Memory B cell (primary cell): ENCODE measurements at regions not wholly inside any gene's neighbourhood (a gene's known extent, or its start where the extent isn't known, plus 50 kb on each side); places are given as distances from the start of the nearest gene placed in this dataset.
A peak's percentile ranks its signal among the peaks of the same experiment; 100 is the strongest.

ENCODE experiments used
- ATAC-seq: fragments of 150-1000 bp; cut with Tn5 transposase; 2 replicates; pipeline ENCODE4 v1.10.0; 2021; ENCODE audit warnings: low read depth, mild to moderate bottlenecking, moderate library complexity
- DNase-seq, 2 donors: peaks; one replicate each; pipeline ENCODE4 v3.0.0; 2022; ENCODE audit warnings: low spot score in 2 of 2
- H3K27ac Mint-ChIP-seq: one replicate; pipeline ENCODE4 v1.8.0; 2022; ENCODE audit warnings: mild to moderate bottlenecking, moderate library complexity, mixed read lengths
- H3K27me3 Mint-ChIP-seq: one replicate; pipeline ENCODE4 v1.8.0; 2022; ENCODE audit warnings: mixed read lengths
- H3K36me3 Mint-ChIP-seq: one replicate; pipeline ENCODE4 v1.8.0; 2022; ENCODE audit warnings: mild to moderate bottlenecking, mixed read lengths
- H3K4me1 Mint-ChIP-seq: one replicate; pipeline ENCODE4 v1.8.0; 2022; ENCODE audit warnings: mixed read lengths
- H3K4me3 Mint-ChIP-seq: one replicate; pipeline ENCODE4 v1.8.0; 2022; ENCODE audit warnings: mild to moderate bottlenecking, moderate library complexity, mixed read lengths
- H3K9me3 Mint-ChIP-seq: one replicate; pipeline ENCODE4 v1.8.0; 2022; ENCODE audit warnings: mixed read lengths

DNA sequence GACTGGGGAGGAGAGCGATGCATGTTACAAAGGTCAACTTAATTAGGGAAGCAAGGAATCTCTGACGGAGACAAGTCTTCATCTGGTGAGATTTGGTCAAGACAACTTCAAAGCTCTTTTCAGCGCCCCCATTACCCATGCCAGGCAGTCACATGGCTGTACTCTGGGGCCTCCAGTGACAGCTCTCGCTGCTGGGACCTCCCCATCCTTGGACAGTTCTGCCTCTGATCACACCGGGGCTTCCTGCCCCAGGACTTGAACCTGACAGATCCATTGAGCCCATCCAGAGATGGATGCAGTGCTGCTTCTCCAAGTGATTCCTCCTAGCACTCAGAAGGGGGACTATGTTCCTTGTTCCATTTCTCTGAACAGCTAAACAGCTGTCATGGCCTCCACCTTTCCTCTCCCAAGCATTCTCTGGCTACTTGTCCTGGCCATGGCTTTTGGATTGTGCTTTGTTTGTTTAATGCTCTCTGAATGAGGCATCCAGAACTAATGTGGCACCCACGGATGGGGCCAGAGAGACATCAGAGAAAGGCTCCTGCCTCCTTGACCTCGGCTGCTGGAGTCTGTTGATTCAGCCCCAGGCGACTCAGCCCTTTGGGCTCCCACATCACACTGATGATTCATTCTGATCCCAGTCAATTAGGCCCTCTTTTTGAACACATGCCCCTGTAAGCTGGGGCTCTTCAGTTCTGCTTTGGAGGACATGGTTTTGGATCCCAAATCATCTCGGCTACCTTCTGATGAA lies 122.1 kb upstream of the ADAMTS16 start:
- Mint-ChIP-seq H3K27me3 (no peaks in the 10 kb centered on the region), H3K27ac (no peak overlapping the region), H3K9me3 (peaks cover 2% of the 10 kb centered on the region), H3K4me1 (no peaks in the 10 kb centered on the region), H3K4me3 (no peak overlapping the region), H3K36me3 (no peaks in the 10 kb centered on the region)
- ATAC-seq (no peak), DNase-seq (no peak)

DNA sequence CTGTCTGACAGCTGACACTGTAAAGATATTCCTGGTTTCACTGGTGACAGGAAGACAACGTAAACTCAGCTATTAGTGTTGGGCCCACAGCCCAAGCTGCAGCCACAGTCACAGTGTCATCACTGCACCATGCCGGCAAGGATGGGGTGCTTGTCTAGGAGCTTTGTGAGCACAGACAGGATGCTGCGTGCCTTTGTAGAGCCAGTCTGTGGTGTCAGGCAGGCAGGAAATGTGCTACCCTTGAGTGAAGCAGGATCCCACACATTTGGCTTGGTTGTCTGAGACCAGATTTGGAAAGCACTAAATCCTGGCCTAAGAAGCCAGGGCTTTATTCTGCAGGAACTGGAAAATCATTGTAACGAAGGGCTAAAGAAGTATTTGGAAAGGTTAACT lies 121.6 kb upstream of the ADAMTS16 start:
- Mint-ChIP-seq H3K9me3 (peaks cover 2% of the 10 kb centered on the region), H3K36me3 (no peaks in the 10 kb centered on the region), H3K27ac (no peak overlapping the region), H3K4me3 (no peak overlapping the region), H3K4me1 (no peaks in the 10 kb centered on the region), H3K27me3 (no peaks in the 10 kb centered on the region)
- ATAC-seq (no peak), DNase-seq (no peak)

DNA sequence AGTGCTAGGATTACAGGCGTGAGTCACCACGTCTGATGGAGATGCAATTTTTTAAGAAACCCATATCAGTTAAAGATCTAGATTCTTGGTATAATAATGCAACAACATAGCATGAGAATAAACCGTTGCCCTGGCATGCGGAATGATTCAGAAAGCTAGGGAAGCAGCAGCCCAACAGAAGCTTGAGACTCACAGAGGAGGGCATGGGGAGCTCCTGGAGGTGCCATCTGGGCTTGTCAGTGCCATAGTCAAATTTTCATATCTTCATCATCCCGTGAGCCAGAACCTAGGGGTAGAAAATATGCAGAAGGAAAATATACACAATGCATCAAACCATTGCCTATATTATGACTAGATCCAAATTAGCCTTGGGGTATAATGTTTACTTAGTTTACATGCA lies 118.7 kb upstream of the ADAMTS16 start:
- Mint-ChIP-seq H3K9me3 (peaks cover 3% of the 10 kb centered on the region), H3K36me3 (peaks cover 2% of the 10 kb centered on the region), H3K27ac (no peak overlapping the region), H3K4me3 (no peak overlapping the region), H3K27me3 (peaks cover 1% of the 10 kb centered on the region), H3K4me1 (peaks cover 8% of the 10 kb centered on the region)
- DNase-seq (no peak), ATAC-seq (no peak)

DNA sequence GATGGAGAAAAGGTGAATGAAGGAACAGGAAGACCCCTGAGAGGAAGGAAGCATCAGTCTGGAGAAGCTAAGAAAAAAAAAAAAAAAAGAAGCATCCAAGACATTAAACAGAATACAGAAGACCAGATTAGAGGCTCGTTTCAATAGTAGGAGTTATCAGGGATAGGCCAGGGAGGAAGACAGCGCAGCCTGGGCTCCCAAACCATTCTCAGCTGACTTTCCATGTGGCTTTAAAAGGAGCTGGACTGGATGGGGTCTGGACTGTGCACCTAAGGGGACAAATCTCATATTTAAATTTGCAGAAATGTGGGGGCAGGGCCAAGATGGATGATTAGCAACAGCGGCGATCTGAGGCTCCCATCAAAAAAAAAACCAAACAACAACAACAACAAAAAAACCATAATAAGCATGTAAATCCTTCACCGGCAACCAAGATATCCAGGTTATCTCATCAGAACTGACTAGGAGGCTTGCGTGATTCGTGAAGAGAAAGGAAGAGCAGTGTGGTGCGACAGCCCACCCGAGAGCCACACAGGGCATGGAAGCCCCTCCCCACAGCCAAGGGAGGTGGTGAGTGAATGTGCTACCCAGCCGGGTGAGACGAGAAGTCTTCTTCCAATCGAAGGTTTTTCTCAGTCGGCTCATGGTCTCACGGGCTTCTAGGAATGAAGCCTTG lies 114.9 kb upstream of the ADAMTS16 start:
- no peak overlapping the region for H3K27ac Mint-ChIP-seq
- DNase-seq (no peak), ATAC-seq (no peak)
- H3K27me3 Mint-ChIP-seq = peaks cover 1% of the 10 kb centered on the region
- H3K9me3 Mint-ChIP-seq = peaks cover 2% of the 10 kb centered on the region
- H3K36me3 Mint-ChIP-seq = peaks cover 2% of the 10 kb centered on the region
- peaks cover 8% of the 10 kb centered on the region for H3K4me1 Mint-ChIP-seq
- peak overlapping the region; percentile 62 for H3K4me3 Mint-ChIP-seq

DNA sequence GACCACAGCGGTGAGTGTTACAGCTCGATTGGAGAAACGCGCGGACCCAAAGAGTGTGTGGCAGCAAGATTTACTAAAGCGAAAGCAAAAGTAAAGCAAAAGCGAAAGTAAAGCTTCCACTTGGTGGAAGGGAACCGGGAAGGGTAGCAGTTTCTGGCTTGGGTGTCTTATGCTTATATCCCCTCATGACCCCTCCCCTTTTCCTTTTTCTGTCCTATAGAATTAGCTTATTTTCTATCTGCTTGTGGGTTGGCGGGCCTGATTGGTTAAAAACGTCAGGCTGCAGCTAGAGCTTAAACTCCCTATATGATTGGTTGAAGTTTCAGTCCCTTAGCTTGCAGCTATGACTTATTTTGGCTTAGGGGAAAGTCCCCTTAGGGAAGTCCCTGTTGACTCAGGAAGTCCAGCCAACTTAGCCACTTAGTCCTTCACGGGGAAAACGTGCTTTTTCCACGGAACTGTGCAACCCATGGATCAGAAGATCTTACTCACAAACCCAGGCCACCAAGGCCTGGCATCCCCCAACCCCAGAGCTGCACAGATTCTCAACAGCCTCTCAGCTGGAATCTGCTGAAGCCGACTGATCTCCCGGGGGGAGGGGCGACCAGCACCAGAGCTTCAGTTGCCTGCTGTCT lies 114.2 kb upstream of the ADAMTS16 start:
- Mint-ChIP-seq H3K9me3 (peaks cover 4% of the 10 kb centered on the region), H3K27ac (no peak overlapping the region), H3K36me3 (peaks cover 4% of the 10 kb centered on the region), H3K27me3 (peaks cover 1% of the 10 kb centered on the region), H3K4me1 (peaks cover 8% of the 10 kb centered on the region), H3K4me3 (peak overlapping the region; percentile 11)
- no peak for ATAC-seq
- DNase-seq = no peak

DNA sequence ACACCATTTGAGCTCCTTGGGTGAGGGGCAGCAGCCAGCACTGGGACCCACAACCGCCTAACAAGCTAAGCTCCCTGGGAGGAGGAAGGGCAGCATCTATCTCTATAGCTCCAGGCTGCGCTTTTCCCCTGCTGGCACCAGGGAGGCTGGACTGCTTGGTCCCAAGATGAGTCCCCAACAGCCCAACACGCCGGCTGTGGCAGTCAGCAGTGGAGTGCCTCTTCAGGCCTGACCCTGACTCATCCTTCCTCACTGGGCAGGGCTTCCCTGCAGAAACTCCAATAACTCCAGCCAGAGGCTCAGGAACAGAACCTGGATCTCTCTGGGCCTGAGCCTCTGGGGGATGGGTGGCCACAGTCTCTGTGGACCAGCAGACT lies 113.7 kb upstream of the ADAMTS16 start:
- no peak for ATAC-seq
- Mint-ChIP-seq H3K36me3 (peaks cover 4% of the 10 kb centered on the region), H3K27ac (no peak overlapping the region), H3K4me3 (no peak overlapping the region), H3K27me3 (peaks cover 1% of the 10 kb centered on the region), H3K9me3 (peaks cover 4% of the 10 kb centered on the region), H3K4me1 (peaks cover 8% of the 10 kb centered on the region)
- no peak for DNase-seq

DNA sequence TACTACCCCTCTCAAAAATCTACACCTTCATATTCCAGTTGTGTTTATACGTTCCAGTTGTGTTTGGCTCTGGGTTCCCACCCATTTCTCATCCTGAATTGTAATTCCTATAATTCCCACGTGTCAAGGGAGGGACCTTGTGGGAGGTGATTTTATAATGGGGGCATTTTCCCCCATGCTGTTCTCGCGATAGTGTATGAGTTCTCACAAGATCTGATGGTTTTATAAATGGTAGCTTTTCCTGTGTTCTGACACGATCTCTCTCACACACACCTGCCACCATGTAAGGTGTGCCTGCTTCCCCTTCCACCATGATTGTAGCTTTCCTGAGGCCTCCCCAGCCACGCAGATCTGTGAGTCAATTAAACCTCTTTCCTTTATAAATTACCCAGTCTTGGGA lies 108.5 kb upstream of the ADAMTS16 start:
- no peak for ATAC-seq
- no peaks in the 10 kb centered on the region for H3K27me3 Mint-ChIP-seq
- H3K9me3 Mint-ChIP-seq = peaks cover 4% of the 10 kb centered on the region
- peaks cover 2% of the 10 kb centered on the region for H3K36me3 Mint-ChIP-seq
- DNase-seq = no peak
- H3K4me3 Mint-ChIP-seq = no peak overlapping the region
- no peaks in the 10 kb centered on the region for H3K4me1 Mint-ChIP-seq
- no peak overlapping the region for H3K27ac Mint-ChIP-seq

DNA sequence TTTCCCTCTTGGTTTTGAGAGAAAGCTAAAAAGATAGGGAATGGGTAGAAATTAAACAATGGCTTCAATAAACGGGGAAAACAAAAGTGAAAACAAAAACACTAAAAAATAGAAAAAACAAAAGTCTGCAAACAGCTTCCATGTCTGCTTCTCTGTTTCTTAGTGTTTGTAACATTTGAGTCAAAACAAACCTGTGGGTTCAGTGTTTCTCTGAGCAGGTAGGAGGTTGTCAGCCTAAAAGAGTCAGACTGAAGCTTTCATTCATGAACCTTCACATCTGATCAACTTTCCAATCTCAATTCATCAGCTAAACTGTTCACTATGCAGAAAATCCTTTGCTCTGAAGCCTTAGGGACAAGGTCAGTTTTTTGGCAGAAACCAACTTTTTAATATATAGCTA lies 102.5 kb upstream of the ADAMTS16 start:
- H3K27me3 Mint-ChIP-seq = no peaks in the 10 kb centered on the region
- H3K9me3 Mint-ChIP-seq = peaks cover 4% of the 10 kb centered on the region
- DNase-seq (no peak), ATAC-seq (no peak)
- no peak overlapping the region for H3K27ac Mint-ChIP-seq
- no peaks in the 10 kb centered on the region for H3K36me3 Mint-ChIP-seq
- H3K4me1 Mint-ChIP-seq = no peaks in the 10 kb centered on the region
- H3K4me3 Mint-ChIP-seq = no peak overlapping the region

DNA sequence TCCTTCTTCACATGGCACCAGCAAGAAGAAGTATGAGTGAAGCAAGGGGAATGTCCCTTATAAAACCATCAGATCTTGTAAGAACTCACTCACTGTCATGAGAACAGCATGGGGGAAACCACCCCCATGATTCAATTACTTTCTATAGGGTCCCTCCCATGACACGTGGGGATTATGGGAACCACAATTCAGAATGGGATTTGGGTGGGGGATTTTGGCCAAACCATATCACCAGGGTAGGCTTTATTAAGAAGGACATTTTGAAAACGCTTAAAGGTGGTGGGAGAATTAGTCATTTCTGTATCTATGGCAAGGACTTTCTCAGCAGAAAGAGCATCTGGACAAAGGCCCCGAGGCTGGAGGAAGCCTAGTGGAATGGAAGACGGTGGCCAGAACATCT lies 100.2 kb upstream of the ADAMTS16 start:
- Mint-ChIP-seq H3K4me1 (no peaks in the 10 kb centered on the region), H3K27ac (no peak overlapping the region), H3K4me3 (no peak overlapping the region), H3K9me3 (peaks cover 4% of the 10 kb centered on the region), H3K27me3 (no peaks in the 10 kb centered on the region), H3K36me3 (no peaks in the 10 kb centered on the region)
- ATAC-seq (no peak), DNase-seq (no peak)

DNA sequence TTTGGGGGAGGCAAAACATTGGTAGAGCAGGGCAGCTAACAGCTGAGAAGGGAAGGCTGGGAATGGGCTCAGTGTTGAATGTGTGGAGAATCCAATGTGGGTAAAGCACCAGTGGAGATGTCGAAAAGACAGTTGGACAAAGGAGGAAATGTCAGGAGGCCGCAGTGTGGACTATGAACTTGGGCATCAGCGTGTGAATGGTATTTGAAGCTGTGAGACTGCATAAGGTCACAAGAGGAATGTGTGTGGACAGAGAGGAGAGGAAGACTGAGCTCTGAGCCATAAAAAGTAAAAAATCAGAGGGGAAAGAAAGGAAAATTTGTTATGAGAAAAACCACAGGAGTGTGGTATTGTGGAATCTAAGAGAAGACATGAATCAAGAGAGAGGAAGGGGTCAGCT lies 99.4 kb upstream of the ADAMTS16 start:
- Mint-ChIP-seq H3K9me3 (peaks cover 4% of the 10 kb centered on the region), H3K4me1 (no peaks in the 10 kb centered on the region), H3K27me3 (no peaks in the 10 kb centered on the region), H3K36me3 (no peaks in the 10 kb centered on the region), H3K4me3 (no peak overlapping the region), H3K27ac (no peak overlapping the region)
- DNase-seq = no peak
- no peak for ATAC-seq

DNA sequence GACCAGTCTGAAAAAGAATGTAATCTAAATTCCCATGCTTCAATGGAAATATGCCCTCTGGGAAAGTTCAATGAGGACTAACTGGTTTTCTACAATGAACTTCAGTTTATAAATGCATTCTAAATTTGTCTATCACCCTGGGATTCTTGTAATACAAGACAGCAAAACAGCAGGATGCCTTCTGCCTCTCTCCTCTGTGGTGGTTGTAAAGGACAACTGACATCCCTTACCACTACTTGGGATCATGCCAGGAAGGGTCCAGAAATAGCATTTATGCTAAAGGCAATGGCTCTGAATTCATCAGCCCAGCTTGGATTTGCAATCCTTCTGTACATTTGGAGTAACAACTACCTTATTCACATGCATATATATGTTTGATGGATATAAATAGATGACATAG lies 97.3 kb upstream of the ADAMTS16 start:
- DNase-seq = no peak
- H3K27me3 Mint-ChIP-seq = no peaks in the 10 kb centered on the region

DNA sequence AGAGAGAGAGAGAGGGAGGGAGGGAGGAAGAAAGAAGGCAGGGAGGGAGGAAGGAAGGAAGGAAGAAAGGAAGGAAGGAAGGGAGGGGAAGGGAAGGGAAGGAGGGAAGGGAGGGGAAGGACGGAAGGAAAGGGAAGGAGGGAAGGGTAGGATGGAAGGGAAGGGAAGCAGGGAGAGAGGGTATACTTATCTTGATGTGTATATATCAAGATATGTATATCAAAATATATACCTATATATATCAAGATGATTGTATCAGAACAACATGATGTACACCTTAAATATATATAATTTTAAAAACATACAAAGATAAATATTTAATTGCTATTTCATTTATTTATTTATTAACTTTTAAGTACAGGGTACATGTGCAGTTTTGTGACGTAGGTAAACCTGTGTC lies 96.8 kb upstream of the ADAMTS16 start:
- Mint-ChIP-seq H3K4me3 (no peak overlapping the region), H3K9me3 (peaks cover 1% of the 10 kb centered on the region), H3K27me3 (no peaks in the 10 kb centered on the region), H3K36me3 (no peaks in the 10 kb centered on the region), H3K4me1 (no peaks in the 10 kb centered on the region), H3K27ac (no peak overlapping the region)
- ATAC-seq (no peak), DNase-seq (no peak)

More for the DNA sequence above, 97.3 kb upstream of the ADAMTS16 start:
- H3K36me3 Mint-ChIP-seq = no peaks in the 10 kb centered on the region
- no peak for ATAC-seq
- no peaks in the 10 kb centered on the region for H3K4me1 Mint-ChIP-seq
- peaks cover 4% of the 10 kb centered on the region for H3K9me3 Mint-ChIP-seq
- H3K4me3 Mint-ChIP-seq = no peak overlapping the region
- no peak overlapping the region for H3K27ac Mint-ChIP-seq

DNA sequence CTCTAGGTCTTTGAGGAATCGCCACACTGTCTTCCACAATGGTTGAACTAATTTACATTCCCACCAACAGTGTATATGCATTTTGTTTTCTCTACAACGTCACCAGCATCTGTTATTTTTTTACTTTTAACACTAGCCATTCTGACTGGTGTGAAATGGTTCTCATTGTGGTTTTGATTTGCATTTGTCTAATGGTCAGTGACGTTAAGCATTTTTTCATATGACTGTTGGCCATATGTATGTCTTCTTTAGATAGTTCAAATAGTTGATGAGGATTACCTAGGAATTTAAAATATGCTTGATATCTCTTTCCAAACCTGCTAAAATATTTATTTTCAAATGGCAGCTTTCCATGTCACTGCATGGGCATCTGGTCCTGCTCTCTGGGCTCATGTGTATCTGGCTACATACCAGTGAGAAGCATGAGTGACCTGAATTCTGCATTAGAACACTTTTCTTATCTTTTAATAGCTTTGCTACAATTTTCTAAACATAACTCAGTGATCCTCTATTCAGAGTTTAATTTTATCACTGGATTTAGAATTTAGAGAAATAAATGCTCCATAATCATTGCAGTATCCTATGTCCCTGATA lies 95.8 kb upstream of the ADAMTS16 start:
- H3K4me1 Mint-ChIP-seq = no peaks in the 10 kb centered on the region
- H3K36me3 Mint-ChIP-seq = no peaks in the 10 kb centered on the region
- H3K27ac Mint-ChIP-seq = no peak overlapping the region
- DNase-seq (no peak), ATAC-seq (no peak)
- H3K9me3 Mint-ChIP-seq = no peaks in the 10 kb centered on the region
- no peaks in the 10 kb centered on the region for H3K27me3 Mint-ChIP-seq
- H3K4me3 Mint-ChIP-seq = no peak overlapping the region

DNA sequence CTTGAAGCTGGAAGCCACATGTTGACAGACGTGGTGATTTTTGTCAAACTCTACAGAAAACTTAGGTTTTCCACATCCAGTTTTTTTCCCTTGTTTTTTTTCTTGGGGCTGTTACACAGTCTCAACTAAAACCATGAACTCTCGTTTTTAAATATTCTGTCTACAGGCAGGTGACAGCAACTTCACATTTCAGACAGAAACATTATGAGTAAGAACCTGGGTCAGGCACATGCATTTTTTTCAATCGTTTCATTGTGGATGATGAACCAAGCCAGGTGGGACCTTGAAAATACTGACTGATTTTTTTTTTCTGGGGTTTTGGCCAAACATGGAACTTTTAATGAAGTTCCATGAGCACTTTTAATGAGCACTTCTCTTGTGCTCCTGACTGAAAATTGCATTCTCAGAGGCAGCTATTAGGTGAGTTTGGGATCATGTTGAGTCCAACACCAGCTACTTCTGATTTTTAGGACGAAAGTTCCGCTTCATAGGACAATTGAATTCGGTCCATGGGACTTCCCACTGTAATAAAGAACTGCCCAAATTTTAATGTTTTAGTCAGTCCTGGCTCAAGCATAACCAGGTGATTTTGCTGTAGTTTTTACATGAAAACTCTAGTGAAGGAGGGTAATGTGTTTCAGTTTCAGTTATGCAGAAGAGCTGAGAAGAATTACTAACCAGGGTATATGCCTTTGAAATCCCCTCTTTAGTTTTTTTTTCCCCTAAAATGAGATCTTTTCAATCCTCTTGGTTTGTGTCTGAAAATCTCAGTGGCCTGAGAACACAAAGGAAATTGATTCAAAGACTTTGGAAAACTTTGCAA lies 93.2 kb upstream of the ADAMTS16 start:
- no peaks in the 10 kb centered on the region for H3K27me3 Mint-ChIP-seq
- H3K27ac Mint-ChIP-seq = no peak overlapping the region
- peaks cover 2% of the 10 kb centered on the region for H3K9me3 Mint-ChIP-seq

More for the DNA sequence above, 93.2 kb upstream of the ADAMTS16 start:
- no peaks in the 10 kb centered on the region for H3K36me3 Mint-ChIP-seq
- DNase-seq = no peak
- H3K4me1 Mint-ChIP-seq = no peaks in the 10 kb centered on the region
- ATAC-seq = no peak
- no peak overlapping the region for H3K4me3 Mint-ChIP-seq
